ENCODE measurements at regions not wholly inside any gene's neighbourhood (a gene's known extent, or its start where the extent isn't known, plus 50 kb on each side); places are given as distances from the start of the nearest gene placed in this dataset.

DNA sequence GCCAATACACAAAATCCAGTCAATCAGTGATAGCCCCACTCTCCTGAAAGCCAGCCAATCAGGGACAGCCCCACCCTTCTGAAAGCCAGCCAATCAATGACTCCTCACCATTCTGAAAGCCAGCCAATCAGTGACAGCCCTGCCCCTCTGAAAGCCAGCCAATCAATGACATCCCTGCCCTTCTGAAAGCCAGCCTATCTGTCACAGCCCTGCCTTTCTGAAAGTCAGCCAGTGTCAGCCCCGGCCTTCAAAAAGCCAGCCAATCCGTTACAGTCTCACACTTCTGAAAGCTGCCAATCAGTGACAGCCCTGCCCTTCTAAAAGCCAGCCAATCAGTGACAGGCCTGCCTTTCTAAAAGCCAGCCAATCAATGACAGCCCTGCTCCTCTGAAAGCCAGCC is 95.9 kb upstream of the HDAC4 start:
- no peak for TF ChIP-seq TAF1 (IDR thresholded peaks at IDR 0.05; ENCODE audit: borderline replicate concordance, insufficient read depth, low read length)
- TF ChIP-seq POLR2AphosphoS5 (IDR thresholded peaks at IDR 0.05; ENCODE audit: low read depth, low read length): no peak
